Neuronal stem cell (in vitro differentiated cells): ENCODE measurements at regions not wholly inside any gene's neighbourhood (a gene's known extent, or its start where the extent isn't known, plus 50 kb on each side); places are given as distances from the start of the nearest gene placed in this dataset.

Experiments
- DNase-seq: peaks from one replicate; pipeline ENCODE4 v3.0.0-alpha.2; 2013; ENCODE audit warnings: low spot score
- H2AFZ ChIP-seq: one replicate; pipeline ENCODE4 v1.6.1; 2013; ENCODE audit warnings: mild to moderate bottlenecking, low read length, inconsistent platforms
- H2AK5ac ChIP-seq: 2 replicates; pipeline ENCODE4 v1.6.1; 2013; ENCODE audit warnings: low read depth, mild to moderate bottlenecking, inconsistent platforms, low read length, moderate library complexity, mixed read lengths
- H2BK120ac ChIP-seq: 2 replicates; pipeline ENCODE4 v1.6.1; 2013; ENCODE audit warnings: low read depth, mild to moderate bottlenecking, inconsistent platforms, low read length, moderate library complexity, mixed read lengths
- H2BK12ac ChIP-seq: one replicate; pipeline ENCODE4 v1.6.1; 2013; ENCODE audit warnings: low read length, inconsistent platforms
- H2BK15ac ChIP-seq: 2 replicates; pipeline ENCODE4 v1.6.1; 2013; ENCODE audit warnings: mild to moderate bottlenecking, low read length, inconsistent platforms, mixed read lengths
- H2BK5ac ChIP-seq: one replicate; pipeline ENCODE4 v1.6.1; 2013; ENCODE audit warnings: inconsistent platforms, mild to moderate bottlenecking, low read length, moderate library complexity
- H3K14ac ChIP-seq: one replicate; pipeline ENCODE4 v1.6.1; 2013; ENCODE audit warnings: low read length, inconsistent platforms
- H3K18ac ChIP-seq: 2 replicates; pipeline ENCODE4 v1.6.1; 2013; ENCODE audit warnings: low read length, inconsistent platforms
- H3K23ac ChIP-seq: 2 replicates; pipeline ENCODE4 v1.6.1; 2013; ENCODE audit warnings: low read depth, mild to moderate bottlenecking, mixed read lengths, low read length, inconsistent platforms; ENCODE audit not compliant: poor library complexity
- H3K27ac ChIP-seq: replicated peaks from 3 replicates; pipeline ENCODE4 v1.5.1; 2013; ENCODE audit warnings: low read length, inconsistent platforms
- H3K27me3 ChIP-seq, 3 experiments: 2 replicates each; pipeline ENCODE4 v1.6.1; 2013; ENCODE audit warnings: low read length in 3 of 3, mild to moderate bottlenecking in 2 of 3, inconsistent platforms in 1 of 3, low read depth in 1 of 3, mixed read lengths in 1 of 3, moderate library complexity in 1 of 3; ENCODE audit not compliant: control insufficient read depth in 3 of 3, insufficient read depth in 3 of 3
- H3K36me3 ChIP-seq, 2 donors: replicated peaks in 1 of 2; 2 replicates each; pipeline ENCODE4 v1.6.1; 2013; ENCODE audit warnings: low read length in 2 of 2; ENCODE audit not compliant: control insufficient read depth in 2 of 2, insufficient read depth in 2 of 2
- H3K4ac ChIP-seq: 2 replicates; pipeline ENCODE4 v1.6.1; 2013; ENCODE audit warnings: inconsistent platforms, mild to moderate bottlenecking, low read length, moderate library complexity
- H3K4me1 ChIP-seq, 2 donors: 1 replicate in 1 of 2; 2 replicates in 1 of 2; pipeline ENCODE4 v1.6.1; 2013; ENCODE audit warnings: low read length in 2 of 2, low read depth in 1 of 2; ENCODE audit not compliant: control insufficient read depth in 2 of 2, insufficient read depth in 1 of 2
- H3K4me2 ChIP-seq: one replicate; pipeline ENCODE4 v1.6.1; 2013; ENCODE audit warnings: mild to moderate bottlenecking, low read length, inconsistent platforms; ENCODE audit not compliant: insufficient read depth, poor library complexity, severe bottlenecking
- H3K4me3 ChIP-seq, 2 donors: 2 replicates each; pipeline ENCODE4 v1.5.1; 2013; ENCODE audit warnings: low read length in 2 of 2, mild to moderate bottlenecking in 2 of 2, inconsistent platforms in 1 of 2, moderate library complexity in 1 of 2
- H3K79me1 ChIP-seq: one replicate; pipeline ENCODE4 v1.6.1; 2013; ENCODE audit warnings: low read depth, mild to moderate bottlenecking, inconsistent platforms, low read length, moderate library complexity
- H3K9ac ChIP-seq: one replicate; pipeline ENCODE4 v1.6.1; 2013; ENCODE audit warnings: mild to moderate bottlenecking, low read depth, low read length, inconsistent platforms; ENCODE audit not compliant: poor library complexity
- H3K9me3 ChIP-seq, 2 donors: replicated peaks in 1 of 2; 2 replicates each; pipeline versions ENCODE3 to v1.6.1; 2013; ENCODE audit warnings: low read length in 2 of 2, mild to moderate bottlenecking in 2 of 2, inconsistent platforms in 1 of 2, low read depth in 1 of 2, mixed read lengths in 1 of 2, moderate library complexity in 1 of 2; ENCODE audit not compliant: control insufficient read depth in 2 of 2, insufficient read depth in 1 of 2
- H4K8ac ChIP-seq: one replicate; pipeline ENCODE4 v1.6.1; 2013; ENCODE audit warnings: low read depth, mild to moderate bottlenecking, inconsistent platforms, low read length, moderate library complexity
- H4K91ac ChIP-seq: one replicate; pipeline ENCODE4 v1.6.1; 2013; ENCODE audit warnings: low read length, low read depth, mild to moderate bottlenecking, inconsistent platforms; ENCODE audit not compliant: poor library complexity
- WGBS, 2 donors: extraction: QIAGEN DNeasy Blood & Tissue Kit; methylation state at CpG; one replicate each; pipeline ENCODE4 v1.1.7; 2013; ENCODE audit warnings: missing lambda C conversion rate in 2 of 2, mixed read lengths in 1 of 2; ENCODE audit not compliant: insufficient read length in 2 of 2, insufficient replicate concordance in 1 of 2; ENCODE audit errors: extremely low coverage in 2 of 2; 5-methylcytosine and 5-hydroxymethylcytosine counted together

DNA sequence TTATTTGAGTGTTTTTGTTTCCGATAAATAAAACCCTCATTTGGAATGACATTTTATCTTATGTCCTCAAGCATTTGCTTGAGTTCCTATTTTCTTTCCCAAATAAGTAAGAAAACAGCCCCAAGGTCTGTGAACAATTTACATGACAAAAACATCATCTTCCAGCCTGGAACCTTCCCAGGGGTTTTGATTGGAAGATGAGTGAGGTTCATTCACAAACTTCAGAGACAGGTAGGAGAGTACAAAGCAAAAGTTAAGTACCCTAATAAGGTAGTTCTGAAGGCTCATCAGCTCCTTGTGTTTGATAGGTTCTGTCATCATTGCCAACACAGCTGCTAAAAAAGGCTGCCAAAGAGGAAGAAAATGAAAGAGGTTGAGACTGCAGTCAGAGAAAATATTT, 772.8 kb downstream of the CDH8 start:
- no peak for DNase-seq
- Histone ChIP-seq H3K4me2 (no peak overlapping the region), H3K9me3 (no peaks in the 10 kb centered on the region), H4K8ac (no peak overlapping the region), H2AK5ac (no peak overlapping the region), H2BK15ac (no peak overlapping the region), H3K4me1 (no peaks in the 10 kb centered on the region), H3K4ac (no peak overlapping the region), H3K14ac (no peak overlapping the region), H3K23ac (no peak overlapping the region), H4K91ac (no peak overlapping the region), H2BK12ac (no peak overlapping the region), H3K27ac (no peak overlapping the region), H3K18ac (no peak overlapping the region), H2BK120ac (no peak overlapping the region), H2BK5ac (no peak overlapping the region), H3K4me3 (no peak overlapping the region), H3K9ac (no peak overlapping the region), H3K36me3 (no peaks in the 10 kb centered on the region), H2AFZ (no peak overlapping the region), H3K27me3 (no peaks in the 10 kb centered on the region), H3K79me1 (no peaks in the 10 kb centered on the region)
- no CpG with 5 or more reads among the region's 1 CpG for WGBS, 2 donors

DNA sequence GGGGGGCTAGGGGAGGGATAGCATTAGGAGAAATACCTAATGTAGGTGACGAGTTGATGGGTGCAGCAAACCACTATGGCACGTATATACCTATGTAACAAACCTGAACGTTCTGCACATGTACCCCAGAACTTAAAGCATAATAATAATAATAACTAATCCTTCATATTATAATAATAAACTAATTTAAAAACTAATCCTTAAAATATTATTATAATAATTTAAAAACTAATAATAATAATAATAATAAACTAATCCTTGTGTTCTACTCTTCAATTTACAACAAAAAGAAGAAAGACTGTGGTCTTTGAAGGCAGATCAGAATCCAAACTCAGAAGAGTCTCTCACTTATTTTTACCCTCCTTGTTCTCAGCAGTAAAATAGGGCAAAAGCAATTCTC, 774.9 kb downstream of the CDH8 start:
- Histone ChIP-seq H4K8ac (no peak overlapping the region), H3K14ac (no peak overlapping the region), H3K9me3 (no peaks in the 10 kb centered on the region), H2BK120ac (no peak overlapping the region), H4K91ac (no peak overlapping the region), H2BK5ac (no peak overlapping the region), H2BK12ac (no peak overlapping the region), H3K36me3 (no peaks in the 10 kb centered on the region), H3K27ac (no peak overlapping the region), H2AK5ac (no peak overlapping the region), H3K23ac (no peak overlapping the region), H3K79me1 (no peaks in the 10 kb centered on the region), H3K4ac (no peak overlapping the region), H3K4me1 (no peaks in the 10 kb centered on the region), H3K4me2 (no peak overlapping the region), H3K9ac (no peak overlapping the region), H3K27me3 (no peaks in the 10 kb centered on the region), H2AFZ (no peak overlapping the region), H2BK15ac (no peak overlapping the region), H3K4me3 (no peak overlapping the region), H3K18ac (no peak overlapping the region)
- DNase-seq = no peak
- WGBS, 2 donors = no CpG with 5 or more reads among the region's 3 CpGs

DNA sequence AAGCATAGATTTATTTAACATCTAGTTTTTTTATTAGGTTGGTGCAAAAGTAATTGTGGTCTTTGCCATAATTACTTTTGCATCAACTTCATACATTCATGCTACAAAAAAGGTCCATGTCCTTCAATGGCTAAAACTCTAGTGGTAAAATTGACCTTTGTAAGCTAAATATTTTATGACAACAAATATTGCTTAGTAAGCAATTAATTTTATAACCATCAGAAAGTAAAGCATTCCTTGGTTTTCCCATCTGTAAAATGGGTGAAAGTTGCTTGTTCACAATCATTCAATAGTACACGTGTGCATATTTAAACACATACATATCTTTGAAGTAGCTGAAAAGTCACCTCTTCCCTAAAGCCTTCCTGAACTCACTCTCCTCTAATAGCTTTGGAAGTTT, 789.6 kb downstream of the CDH8 start:
- H3K36me3 ChIP-seq = no peaks in the 10 kb centered on the region
- H3K27me3 ChIP-seq = no peaks in the 10 kb centered on the region
- H3K4me1 ChIP-seq = peaks cover 0 to 2% of the 10 kb centered on the region in 2 donors
- H3K27ac ChIP-seq = no peak overlapping the region
- no peaks in the 10 kb centered on the region for H3K9me3 ChIP-seq
- no peak overlapping the region for H2BK5ac ChIP-seq
- WGBS, 2 donors = no CpG with 5 or more reads among the region's 1 CpG
- no peaks in the 10 kb centered on the region for H3K79me1 ChIP-seq
- no peak overlapping the region for H3K4me3 ChIP-seq
- H3K4me2 ChIP-seq = no peak overlapping the region
- H2AK5ac ChIP-seq = no peak overlapping the region
- H4K91ac ChIP-seq = no peak overlapping the region
- H3K4ac ChIP-seq = no peak overlapping the region
- no peak overlapping the region for H2BK120ac ChIP-seq
- no peak overlapping the region for H2BK15ac ChIP-seq
- H3K14ac ChIP-seq = no peak overlapping the region
- no peak overlapping the region for H2AFZ ChIP-seq
- H3K9ac ChIP-seq = no peak overlapping the region
- no peak overlapping the region for H3K18ac ChIP-seq
- H2BK12ac ChIP-seq = no peak overlapping the region
- DNase-seq = no peak
- H4K8ac ChIP-seq = no peak overlapping the region
- no peak overlapping the region for H3K23ac ChIP-seq

DNA sequence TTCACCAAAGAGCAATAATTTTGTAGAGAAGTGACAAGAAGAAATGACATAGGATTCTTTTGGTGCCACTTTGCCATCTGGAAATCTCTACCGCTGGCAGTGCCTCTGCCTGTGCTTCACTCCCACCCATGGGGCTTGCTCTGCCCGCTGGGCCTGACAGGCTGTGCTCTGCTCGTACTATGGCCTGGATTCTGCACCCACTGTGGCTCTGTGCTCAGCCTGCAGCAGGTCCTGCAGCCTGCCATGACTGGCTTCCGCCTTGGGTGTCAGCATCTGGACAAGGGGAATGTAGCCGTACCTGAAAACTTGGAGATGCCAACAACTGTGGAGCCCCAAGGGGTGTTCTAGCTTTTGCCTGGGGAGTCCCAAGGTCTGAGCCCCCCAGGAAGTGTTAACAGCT, 792.3 kb downstream of the CDH8 start:
- Histone ChIP-seq H2BK5ac (no peak overlapping the region), H3K18ac (peak overlapping the region; percentile 33), H4K91ac (no peak overlapping the region), H4K8ac (no peak overlapping the region), H3K9ac (no peak overlapping the region), H3K4me1 (peaks cover 0 to 2% of the 10 kb centered on the region in 2 donors), H3K4me2 (no peak overlapping the region), H3K79me1 (no peaks in the 10 kb centered on the region), H3K4ac (no peak overlapping the region), H2BK12ac (no peak overlapping the region), H3K4me3 (no peak overlapping the region), H3K14ac (no peak overlapping the region), H2BK120ac (no peak overlapping the region), H2AK5ac (no peak overlapping the region), H3K36me3 (no peaks in the 10 kb centered on the region), H3K9me3 (no peaks in the 10 kb centered on the region), H3K27me3 (no peaks in the 10 kb centered on the region), H2BK15ac (peak overlapping the region; percentile 16), H3K23ac (no peak overlapping the region), H3K27ac (no peak overlapping the region), H2AFZ (no peak overlapping the region)
- no CpG with 5 or more reads among the region's 5 CpGs for WGBS, 2 donors
- DNase-seq = no peak
